ENCODE measurements at regions not wholly inside any gene's neighbourhood (a gene's known extent, or its start where the extent isn't known, plus 50 kb on each side); places are given as distances from the start of the nearest gene placed in this dataset.

- TF ChIP-seq POLR2AphosphoS5 (IDR thresholded peaks at IDR 0.05) (no peak), EP300 (IDR thresholded peaks at IDR 0.05) (no peak), CTCF (IDR thresholded peaks at IDR 0.05) (no peak)
Observed at GRCh38 chr20:7333841-7334240, 566.4 kb downstream of the BMP2 start.

Measured in sigmoid colon (tissue), 4 donors.